H1 (cell line): ENCODE measurements at regions not wholly inside any gene's neighbourhood (a gene's known extent, or its start where the extent isn't known, plus 50 kb on each side); places are given as distances from the start of the nearest gene placed in this dataset.

Source experiments
- CTCF ChIA-PET: fragments of 300-600 bp; sonication (Branson Sonifier 250); formaldehyde crosslinking; loops from one replicate; lab custom pipeline; 2021; ENCODE audit not compliant: partially characterized antibody; lab: Charles Lee
- POLR2A ChIA-PET: fragments of 300-600 bp; sonication (Branson Sonifier 250); formaldehyde crosslinking; loops from one replicate; lab custom pipeline; 2021; ENCODE audit warnings: inconsistent platforms; ENCODE audit not compliant: partially characterized antibody; lab: Charles Lee
- DNase-seq, 2 experiments: peaks; one replicate each; pipeline versions ENCODE4 v3.0.0 to v3.0.0-alpha.2; 2010 to 2022; ENCODE audit warnings: low spot score in 2 of 2, low read depth in 1 of 2, mixed read lengths in 1 of 2
- FAIRE-seq: peaks from 2 replicates; lab custom pipeline; 2011; peaks lifted over from hg19 to GRCh38; lab: Jason Lieb, UNC
- H2AFZ ChIP-seq: 2 replicates; pipeline ENCODE4 v1.8.1; 2012; ENCODE audit warnings: low read length, inconsistent platforms
- H2AK5ac ChIP-seq: 2 replicates; pipeline ENCODE4 v1.6.1; 2013; ENCODE audit warnings: low read depth, low read length
- H2BK120ac ChIP-seq: replicated peaks from 2 replicates; pipeline ENCODE3; 2013; ENCODE audit warnings: low read depth, low read length, inconsistent platforms
- H2BK12ac ChIP-seq: 2 replicates; pipeline ENCODE4 v1.6.1; 2013; ENCODE audit warnings: low read depth, low read length
- H2BK15ac ChIP-seq: 2 replicates; pipeline ENCODE4 v1.6.1; 2013; ENCODE audit warnings: low read length
- H2BK20ac ChIP-seq: 2 replicates; pipeline ENCODE4 v1.6.1; 2013; ENCODE audit warnings: low read length
- H2BK5ac ChIP-seq: 2 replicates; pipeline ENCODE4 v1.6.1; 2013; ENCODE audit warnings: low read depth, low read length
- H3K14ac ChIP-seq: 2 replicates; pipeline ENCODE4 v1.6.1; 2013; ENCODE audit warnings: inconsistent platforms; ENCODE audit not compliant: insufficient read length
- H3K18ac ChIP-seq: 2 replicates; pipeline ENCODE4 v1.6.1; 2013; ENCODE audit warnings: low read length; ENCODE audit errors: extremely low read depth
- H3K23ac ChIP-seq: 2 replicates; pipeline ENCODE4 v1.6.1; 2013; ENCODE audit warnings: inconsistent platforms; ENCODE audit not compliant: insufficient read length
- H3K23me2 ChIP-seq: 2 replicates; pipeline ENCODE4 v1.6.1; 2013; ENCODE audit warnings: low read depth, low read length
- H3K27ac ChIP-seq: 2 replicates; pipeline ENCODE4 v1.6.1; 2011; ENCODE audit warnings: low read depth, low read length, inconsistent platforms
- H3K27me3 ChIP-seq, 4 experiments: replicated peaks in 1 of 4; 1 replicate in 1 of 4; 2 replicates in 3 of 4; pipeline versions ENCODE4 v1.6.1 to v1.8.1; 2011 to 2013; ENCODE audit warnings: low read length in 3 of 4, mild to moderate bottlenecking in 3 of 4, inconsistent platforms in 2 of 4, mixed read lengths in 2 of 4, moderate library complexity in 1 of 4; ENCODE audit not compliant: control insufficient read depth in 3 of 4, insufficient read depth in 3 of 4; ENCODE audit errors: extremely low read depth in 1 of 4
- H3K36me3 ChIP-seq, 4 experiments: 2 replicates each; pipeline versions ENCODE4 v1.6.1 to v1.8.1; 2011 to 2013; ENCODE audit warnings: mild to moderate bottlenecking in 4 of 4, low read length in 3 of 4, moderate library complexity in 2 of 4, control low read depth in 1 of 4, inconsistent platforms in 1 of 4; ENCODE audit not compliant: insufficient read depth in 4 of 4, control insufficient read depth in 2 of 4
- H3K4ac ChIP-seq: replicated peaks from 2 replicates; pipeline ENCODE3; 2013; ENCODE audit warnings: low read length, low read depth, mixed read lengths, inconsistent platforms; ENCODE audit not compliant: insufficient read length
- H3K4me1 ChIP-seq, 4 experiments: replicated peaks in 1 of 4; 1 replicate in 1 of 4; 2 replicates in 3 of 4; pipeline versions ENCODE4 v1.6.1 to v1.8.1; 2011 to 2013; ENCODE audit warnings: low read length in 3 of 4, inconsistent platforms in 2 of 4, mixed read lengths in 1 of 4; ENCODE audit not compliant: insufficient read depth in 4 of 4, control insufficient read depth in 3 of 4
- H3K4me2 ChIP-seq, 2 experiments: 2 replicates each; pipeline versions ENCODE4 v1.6.1 to v1.8.1; 2011 to 2013; ENCODE audit warnings: low read depth in 2 of 2, low read length in 2 of 2, control low read depth in 1 of 2, inconsistent platforms in 1 of 2, mild to moderate bottlenecking in 1 of 2; ENCODE audit not compliant: insufficient read depth in 1 of 2
- H3K4me3 ChIP-seq, 4 experiments: fragments of 200-600, 300-600 bp in 1 of 4; sonication (generic), shearing (Covaris generic), sonication (Bioruptor Twin) in 1 of 4; 2 replicates each; pipeline versions ENCODE4 v1.5.1 to v1.8.1; 2011 to 2016; ENCODE audit warnings: low read length in 4 of 4, low read depth in 3 of 4, control low read depth in 2 of 4, inconsistent platforms in 2 of 4, mild to moderate bottlenecking in 2 of 4, mixed read lengths in 1 of 4, moderate library complexity in 1 of 4; ENCODE audit not compliant: insufficient read depth in 2 of 4; ENCODE audit errors: extremely low read depth in 1 of 4
- H3K56ac ChIP-seq: replicated peaks from 2 replicates; pipeline ENCODE3; 2013; ENCODE audit warnings: low read depth, mild to moderate bottlenecking, mixed read lengths, low read length, inconsistent platforms; ENCODE audit not compliant: insufficient read length
- H3K79me1 ChIP-seq: 2 replicates; pipeline ENCODE4 v1.6.1; 2013; ENCODE audit warnings: low read depth, low read length, control low read depth
- H3K79me2 ChIP-seq, 2 experiments: 2 replicates each; pipeline versions ENCODE4 v1.6.1 to v1.8.1; 2012 to 2013; ENCODE audit warnings: low read length in 2 of 2, mild to moderate bottlenecking in 2 of 2, inconsistent platforms in 1 of 2; ENCODE audit not compliant: insufficient read depth in 2 of 2, control insufficient read depth in 1 of 2
- H3K9ac ChIP-seq, 4 experiments: replicated peaks in 1 of 4; 1 replicate in 1 of 4; 2 replicates in 3 of 4; pipeline versions ENCODE4 v1.6.1 to v1.8.1; 2011 to 2013; ENCODE audit warnings: low read depth in 3 of 4, low read length in 3 of 4, control low read depth in 2 of 4, mild to moderate bottlenecking in 2 of 4, moderate library complexity in 2 of 4, inconsistent platforms in 1 of 4; ENCODE audit errors: extremely low read depth in 1 of 4
- H3K9me3 ChIP-seq, 2 experiments: 2 replicates each; pipeline versions ENCODE4 v1.6.1 to v1.8.1; 2012 to 2013; ENCODE audit warnings: mild to moderate bottlenecking in 2 of 2, moderate library complexity in 2 of 2, control low read depth in 1 of 2, inconsistent platforms in 1 of 2, low read depth in 1 of 2, low read length in 1 of 2, mixed read lengths in 1 of 2; ENCODE audit not compliant: insufficient read depth in 2 of 2
- H4K20me1 ChIP-seq, 2 experiments: replicated peaks in 1 of 2; 2 replicates each; pipeline versions ENCODE3 to v1.8.1; 2011 to 2013; ENCODE audit warnings: inconsistent platforms in 2 of 2, low read length in 2 of 2, mild to moderate bottlenecking in 1 of 2; ENCODE audit not compliant: insufficient read depth in 2 of 2, control insufficient read depth in 1 of 2
- H4K5ac ChIP-seq: 2 replicates; pipeline ENCODE4 v1.6.1; 2013; ENCODE audit warnings: low read length, low read depth, mixed read lengths, inconsistent platforms; ENCODE audit not compliant: insufficient read length
- H4K8ac ChIP-seq: 2 replicates; pipeline ENCODE4 v1.8.0; 2013; ENCODE audit warnings: mild to moderate bottlenecking, moderate library complexity, low read length, inconsistent platforms; ENCODE audit not compliant: insufficient read depth; ENCODE audit errors: extremely low read depth
- H4K91ac ChIP-seq: replicated peaks from 2 replicates; pipeline ENCODE3; 2013; ENCODE audit warnings: low read length, mixed read lengths, inconsistent platforms; ENCODE audit not compliant: insufficient read length
- CEBPB ChIP-seq: IDR thresholded peaks from 2 replicates; pipeline ENCODE4 v1.6.1; 2012; ENCODE audit warnings: low read depth, low read length
- HDAC6 ChIP-seq: IDR thresholded peaks from one replicate; pipeline ENCODE4 v1.7.1; 2012; ENCODE audit warnings: low read depth, mild to moderate bottlenecking, inconsistent platforms, low read length, moderate library complexity
- JUND ChIP-seq: IDR thresholded peaks from 2 replicates; pipeline ENCODE4 v1.6.1; 2011; ENCODE audit warnings: mild to moderate bottlenecking, improper control_type of control experiment, low read length
- KDM4A ChIP-seq: IDR thresholded peaks from one replicate; pipeline ENCODE4 v1.7.1; 2012; ENCODE audit warnings: low read depth, mild to moderate bottlenecking, moderate library complexity, low read length, inconsistent platforms; ENCODE audit not compliant: severe bottlenecking
- POLR2A ChIP-seq, 2 experiments: IDR thresholded peaks; 1 replicate in 1 of 2; 2 replicates in 1 of 2; pipeline ENCODE4 v1.6.1; 2011; ENCODE audit warnings: low read depth in 2 of 2, low read length in 2 of 2, mild to moderate bottlenecking in 2 of 2; ENCODE audit errors: control extremely low read depth in 1 of 2
- RAD21 ChIP-seq, 2 experiments: IDR thresholded peaks in 1 of 2; conservative IDR thresholded peaks in 1 of 2; 2 replicates each; pipeline ENCODE4 v1.6.1; 2011; ENCODE audit warnings: low read depth in 2 of 2, low read length in 2 of 2, improper control_type of control experiment in 1 of 2, inconsistent platforms in 1 of 2, mild to moderate bottlenecking in 1 of 2, moderate library complexity in 1 of 2
- RNF2 ChIP-seq: fragments of 200-900, 300-1000 bp; sonication (generic); IDR thresholded peaks from 2 replicates; pipeline ENCODE4 v1.7.1; 2016; ENCODE audit warnings: borderline replicate concordance, low read depth, mild to moderate bottlenecking, antibody characterized with exemption, low read length; ENCODE audit not compliant: poor library complexity, severe bottlenecking; ENCODE audit errors: missing control alignments
- SAP30 ChIP-seq: fragments of 300-600 bp; sonication (generic); IDR thresholded peaks from 2 replicates; pipeline ENCODE4 v1.7.1; 2012; ENCODE audit warnings: low read length, moderate library complexity, mild to moderate bottlenecking, inconsistent platforms; ENCODE audit not compliant: insufficient read depth, insufficient replicate concordance
- SIN3A ChIP-seq, 2 experiments: IDR thresholded peaks in 1 of 2; conservative IDR thresholded peaks in 1 of 2; 2 replicates each; pipeline ENCODE4 v1.6.1; 2011 to 2012; ENCODE audit warnings: low read length in 2 of 2, improper control_type of control experiment in 1 of 2, low read depth in 1 of 2, mild to moderate bottlenecking in 1 of 2
- SIRT6 ChIP-seq: IDR thresholded peaks from one replicate; pipeline ENCODE4 v1.7.1; 2012; ENCODE audit warnings: low read length, inconsistent platforms
- SIX5 ChIP-seq: IDR thresholded peaks from 2 replicates; pipeline ENCODE4 v1.6.1; 2011; ENCODE audit warnings: mild to moderate bottlenecking, low read depth, low read length
- SP4 ChIP-seq: IDR thresholded peaks from 2 replicates; pipeline ENCODE4 v1.6.1; 2012; ENCODE audit warnings: low read length, inconsistent platforms
- SUZ12 ChIP-seq: fragments of 200-600 bp; sonication (generic); IDR thresholded peaks from 2 replicates; pipeline ENCODE4 v1.6.1; 2012; ENCODE audit warnings: mild to moderate bottlenecking, inconsistent platforms, low read length, moderate library complexity, mixed read lengths
- TBP ChIP-seq: IDR thresholded peaks from 2 replicates; pipeline ENCODE4 v1.6.1; 2011; ENCODE audit warnings: low read depth, low read length, improper control_type of control experiment
- ZNF274 ChIP-seq: IDR thresholded peaks from 2 replicates; pipeline ENCODE4 v1.7.0; 2012; ENCODE audit warnings: low read length, borderline replicate concordance; ENCODE audit errors: extremely low read depth

DNA sequence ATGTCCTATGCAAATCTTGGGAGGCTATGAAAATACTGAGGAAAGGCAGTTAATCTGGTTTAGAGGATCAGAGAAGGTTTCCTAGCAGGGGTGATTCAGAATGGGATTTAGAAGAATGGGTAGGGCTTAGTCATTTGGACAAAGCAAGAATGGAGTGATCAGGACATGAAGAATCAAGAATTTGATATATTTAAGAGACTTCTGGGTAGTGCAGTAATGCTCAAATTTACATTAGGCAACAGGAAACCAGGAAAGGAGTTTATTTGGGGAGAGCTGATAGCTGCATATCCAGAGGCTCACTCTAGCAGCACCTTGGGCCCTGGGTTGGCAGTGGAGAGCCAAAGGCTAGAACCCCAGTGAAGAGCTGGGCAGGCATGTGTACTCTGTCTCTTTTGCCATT lies 78.9 kb upstream of the PAPPA start:
- no peaks in the 10 kb centered on the region for H3K79me1 ChIP-seq
- no peak overlapping the region for H4K91ac ChIP-seq
- H3K4me1 ChIP-seq: no peaks in the 10 kb centered on the region
- H2BK15ac ChIP-seq: no peak overlapping the region
- no peaks in the 10 kb centered on the region for H4K20me1 ChIP-seq
- H2BK5ac ChIP-seq: no peak overlapping the region
- H3K36me3 ChIP-seq: no peaks in the 10 kb centered on the region; a peak in 1 of 8 replicates
- ChIA-PET POLR2A (no interaction called here), CTCF (interaction anchor here (0.7 kb wide), 1 partner anchor 515 kb away, joined by 3 read pairs; no protein-coding TSS in a partner anchor)
- no peak overlapping the region for H3K4ac ChIP-seq
- no peak overlapping the region for H3K14ac ChIP-seq
- H3K9me3 ChIP-seq: no peaks in the 10 kb centered on the region
- no peak overlapping the region for H3K4me3 ChIP-seq
- no peak overlapping the region for H2AK5ac ChIP-seq
- H3K56ac ChIP-seq: no peak overlapping the region
- H4K8ac ChIP-seq: no peak overlapping the region
- no peaks in the 10 kb centered on the region for H3K27me3 ChIP-seq
- no peak overlapping the region for H3K23ac ChIP-seq
- H2BK120ac ChIP-seq: no peak overlapping the region
- no peak overlapping the region for H2BK20ac ChIP-seq
- H3K4me2 ChIP-seq: no peak overlapping the region
- H3K18ac ChIP-seq: no peak overlapping the region
- H3K79me2 ChIP-seq: no peaks in the 10 kb centered on the region
- no peak for DNase-seq
- H2AFZ ChIP-seq: no peak overlapping the region
- H4K5ac ChIP-seq: no peak overlapping the region
- H3K27ac ChIP-seq: no peak overlapping the region
- no peak overlapping the region for H2BK12ac ChIP-seq
- H3K23me2 ChIP-seq: no peaks in the 10 kb centered on the region
- FAIRE-seq: no peak
- H3K9ac ChIP-seq: no peak overlapping the region
- TF ChIP-seq ZNF274 (no peak), SP4 (no peak), SIN3A (conservative IDR thresholded peaks at IDR 0.05 in 1 of 2, IDR thresholded peaks at IDR 0.05 in 1 of 2; ENCODE audit: low read depth in 1 of 2, low read length in 2 of 2) (no peak), CEBPB (no peak), RAD21 (IDR thresholded peaks at IDR 0.05 in 1 of 2, conservative IDR thresholded peaks at IDR 0.05 in 1 of 2; ENCODE audit: low read depth in 2 of 2, low read length in 2 of 2) (no peak), JUND (no peak), POLR2A (IDR thresholded peaks at IDR 0.05; ENCODE audit: control extremely low read depth in 1 of 2, low read depth in 2 of 2, low read length in 2 of 2) (no peak), SIRT6 (no peak), SIX5 (no peak), SUZ12 (no peak), HDAC6 (no peak), TBP (no peak), SAP30 (no peak), RNF2 (no peak), KDM4A (no peak)
